GM12891 (cell line): ENCODE measurements at regions not wholly inside any gene's neighbourhood (a gene's known extent, or its start where the extent isn't known, plus 50 kb on each side); places are given as distances from the start of the nearest gene placed in this dataset.

Source experiments
- PAX5 ChIP-seq: IDR thresholded peaks from 2 replicates; pipeline ENCODE4 v1.6.1; 2011; ENCODE audit warnings: low read length, moderate library complexity, mild to moderate bottlenecking; ENCODE audit not compliant: insufficient read depth, severe bottlenecking
- POLR2A ChIP-seq: IDR thresholded peaks from 2 replicates; pipeline ENCODE4 v1.6.1; 2011; ENCODE audit warnings: low read depth, low read length, control low read depth
- POLR2AphosphoS5 ChIP-seq: IDR thresholded peaks from 2 replicates; pipeline ENCODE4 v1.6.1; 2011; ENCODE audit warnings: low read depth, low read length, control low read depth
- SPI1 ChIP-seq: IDR thresholded peaks from 2 replicates; pipeline ENCODE4 v1.6.1; 2011; ENCODE audit warnings: low read depth, low read length, control low read depth
- TAF1 ChIP-seq: IDR thresholded peaks from 2 replicates; pipeline ENCODE4 v1.6.1; 2011; ENCODE audit warnings: low read depth, low read length, control low read depth

DNA sequence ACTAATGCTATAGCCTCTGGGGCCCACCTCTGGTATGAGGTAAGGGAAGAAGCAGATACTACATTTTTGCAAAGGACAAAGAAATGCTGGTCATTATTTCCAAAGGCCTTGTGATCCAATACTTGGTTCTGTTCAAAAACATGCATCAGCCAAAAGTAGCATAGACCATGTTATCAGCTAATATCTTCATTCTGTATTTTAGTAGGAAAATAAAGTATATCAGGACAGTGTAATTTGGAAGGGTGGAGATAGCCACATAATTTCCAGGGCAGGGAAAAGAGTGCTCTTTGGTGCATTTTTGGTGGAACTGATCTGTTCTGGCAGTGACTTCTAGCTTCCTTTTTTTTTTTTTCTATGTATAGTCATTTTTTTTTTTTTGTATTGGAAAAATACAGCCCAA is 258.0 kb upstream of the SOX4 start:
- TF ChIP-seq POLR2A = no peak
- TF ChIP-seq TAF1 = no peak
- no peak for TF ChIP-seq PAX5
- no peak for TF ChIP-seq POLR2AphosphoS5
- no peak for TF ChIP-seq SPI1
